CD14-positive monocyte (primary cell): ENCODE measurements at regions not wholly inside any gene's neighbourhood (a gene's known extent, or its start where the extent isn't known, plus 50 kb on each side); places are given as distances from the start of the nearest gene placed in this dataset.

Experiments used
- DNase-seq, 3 donors: peaks; one replicate each; pipeline ENCODE4 v3.0.0-alpha.2; 2011 to 2022
- H2AFZ ChIP-seq: 2 replicates; pipeline ENCODE4 v1.6.0; 2012; ENCODE audit warnings: mild to moderate bottlenecking, low read depth, low read length, inconsistent platforms; ENCODE audit not compliant: insufficient read depth, poor library complexity, severe bottlenecking
- H3K27ac ChIP-seq, 2 donors: 1 replicate in 1 of 2; 2 replicates in 1 of 2; pipeline ENCODE4 v1.5.1; 2012 to 2013; ENCODE audit warnings: low read length in 2 of 2, control low read depth in 1 of 2, inconsistent platforms in 1 of 2, low read depth in 1 of 2, mild to moderate bottlenecking in 1 of 2
- H3K27me3 ChIP-seq, 2 donors: one replicate each; pipeline versions ENCODE4 v1.6.0 to v1.6.1; 2011 to 2013; ENCODE audit warnings: low read length in 2 of 2; ENCODE audit not compliant: control insufficient read depth in 2 of 2, insufficient read depth in 2 of 2
- H3K36me3 ChIP-seq, 2 donors: replicated peaks in 1 of 2; 1 replicate in 1 of 2; 2 replicates in 1 of 2; pipeline versions ENCODE4 v1.5.1 to v1.6.1; 2012 to 2013; ENCODE audit warnings: low read length in 2 of 2, control low read depth in 1 of 2, inconsistent platforms in 1 of 2, mild to moderate bottlenecking in 1 of 2; ENCODE audit not compliant: insufficient read depth in 2 of 2, control insufficient read depth in 1 of 2
- H3K4me1 ChIP-seq, 2 donors: 1 replicate in 1 of 2; 2 replicates in 1 of 2; pipeline versions ENCODE4 v1.5.1 to v1.6.1; 2012 to 2013; ENCODE audit warnings: low read length in 2 of 2, control low read depth in 1 of 2, inconsistent platforms in 1 of 2, mild to moderate bottlenecking in 1 of 2, moderate library complexity in 1 of 2; ENCODE audit not compliant: insufficient read depth in 2 of 2, control insufficient read depth in 1 of 2
- H3K4me2 ChIP-seq: replicated peaks from 2 replicates; pipeline ENCODE3; 2012; ENCODE audit warnings: low read length, moderate library complexity, mild to moderate bottlenecking; ENCODE audit not compliant: poor library complexity, severe bottlenecking; ENCODE audit errors: extremely low read depth
- H3K4me3 ChIP-seq, 3 experiments: fragments of 200-600 bp in 1 of 3; sonication (generic) in 1 of 3; replicated peaks in 1 of 3; 1 replicate in 2 of 3; 2 replicates in 1 of 3; pipeline ENCODE4 v1.5.1; 2011 to 2013; ENCODE audit warnings: low read length in 3 of 3, mild to moderate bottlenecking in 3 of 3, control low read depth in 2 of 3, low read depth in 2 of 3, inconsistent platforms in 1 of 3, moderate library complexity in 1 of 3
- H3K79me2 ChIP-seq: 2 replicates; pipeline ENCODE4 v1.6.0; 2012; ENCODE audit warnings: mild to moderate bottlenecking, control low read depth, inconsistent platforms, low read length, moderate library complexity; ENCODE audit not compliant: insufficient read depth
- H3K9ac ChIP-seq: 2 replicates; pipeline ENCODE4 v1.6.0; 2017; ENCODE audit warnings: low read length, mild to moderate bottlenecking; ENCODE audit not compliant: insufficient read depth, poor library complexity, severe bottlenecking
- H3K9me3 ChIP-seq, 2 donors: replicated peaks in 1 of 2; 1 replicate in 1 of 2; 2 replicates in 1 of 2; pipeline versions ENCODE4 v1.5.1 to v1.6.1; 2012 to 2013; ENCODE audit warnings: low read length in 2 of 2, control low read depth in 1 of 2; ENCODE audit not compliant: control insufficient read depth in 1 of 2, insufficient read depth in 1 of 2
- H4K20me1 ChIP-seq: 2 replicates; pipeline ENCODE4 v1.6.0; 2012; ENCODE audit warnings: mild to moderate bottlenecking, low read length, control low read depth, moderate library complexity; ENCODE audit not compliant: insufficient read depth
- H3K27ac Mint-ChIP-seq, 7 donors: one replicate each; pipeline ENCODE4 v1.8.0; 2020; ENCODE audit warnings: mild to moderate bottlenecking in 7 of 7, mixed read lengths in 7 of 7, moderate library complexity in 6 of 7, inconsistent platforms in 2 of 7
- H3K27me3 Mint-ChIP-seq, 3 donors: one replicate each; pipeline ENCODE4 v1.8.0; 2021 to 2022; ENCODE audit warnings: low read depth in 3 of 3, mild to moderate bottlenecking in 3 of 3, mixed read lengths in 3 of 3, moderate library complexity in 3 of 3, inconsistent platforms in 1 of 3
- H3K36me3 Mint-ChIP-seq, 2 donors: one replicate each; pipeline ENCODE4 v1.8.0; 2020; ENCODE audit warnings: mixed read lengths in 2 of 2, inconsistent platforms in 1 of 2, mild to moderate bottlenecking in 1 of 2
- H3K4me1 Mint-ChIP-seq: one replicate; pipeline ENCODE4 v1.8.0; 2020; ENCODE audit warnings: mild to moderate bottlenecking, mixed read lengths
- H3K4me3 Mint-ChIP-seq, 2 donors: one replicate each; pipeline ENCODE4 v1.8.0; 2020; ENCODE audit warnings: mild to moderate bottlenecking in 2 of 2, mixed read lengths in 2 of 2, moderate library complexity in 1 of 2
- H3K9me3 Mint-ChIP-seq, 7 donors: one replicate each; pipeline ENCODE4 v1.8.0; 2020 to 2022; ENCODE audit warnings: mixed read lengths in 7 of 7, mild to moderate bottlenecking in 6 of 7, moderate library complexity in 6 of 7, inconsistent platforms in 2 of 7
- CTCF ChIP-seq: fragments of 200-600 bp; IDR thresholded peaks from one replicate; pipeline ENCODE4 v1.8.0; 2022; ENCODE audit warnings: antibody characterized with exemption, mild to moderate bottlenecking
- WGBS: methylation state at CpG from one replicate; pipeline ENCODE4 v1.1.5; 2013; ENCODE audit warnings: missing lambda C conversion rate; ENCODE audit not compliant: insufficient coverage; 5-methylcytosine and 5-hydroxymethylcytosine counted together
- intact Hi-C, 2 donors: fragments of 100-400 bp; cut with micrococcal nuclease; formaldehyde crosslinking; loops; one replicate each; pipeline versions ENCODE4 v1.15.0 to v1.15.1; 2023

- Histone ChIP-seq H3K79me2 (no peaks in the 10 kb centered on the region), H4K20me1 (no peaks in the 10 kb centered on the region), H3K9ac (no peak overlapping the region), H3K4me2 (no peak overlapping the region), H3K4me1 (no peaks in the 10 kb centered on the region), H3K9me3 (no peaks in the 10 kb centered on the region), H3K27me3 (no peaks in the 10 kb centered on the region), H3K36me3 (no peaks in the 10 kb centered on the region), H3K4me3 (no peak overlapping the region), H3K27ac (no peak overlapping the region), H2AFZ (no peak overlapping the region)
- peaks cover 3% of the 10 kb centered on the region for H3K4me1 Mint-ChIP-seq
- WGBS: 0% methylated on average over 1 of the region's 1 CpG
- intact Hi-C loops: no loop called here
- H3K4me3 Mint-ChIP-seq: no peak overlapping the region
- H3K9me3 Mint-ChIP-seq: peaks cover 0 to 3% (median 0%) of the 10 kb centered on the region in 7 donors
- no peak for TF ChIP-seq CTCF
- peaks cover 0 to 8% (median 3%) of the 10 kb centered on the region in 3 donors for H3K27me3 Mint-ChIP-seq
- H3K27ac Mint-ChIP-seq: no peak overlapping the region
- DNase-seq: no peak
- H3K36me3 Mint-ChIP-seq: no peaks in the 10 kb centered on the region
Measured at GRCh38 chr17:79498854-79499253, 112.0 kb downstream of the RBFOX3 start.

GRCh38 chr17:79497777-79498348 is 113.0 kb downstream of the RBFOX3 start:
- H3K4me3 ChIP-seq: no peak overlapping the region
- Mint-ChIP-seq H3K27ac (peak overlapping the region in 1 of 7 donors; percentile 30), H3K36me3 (no peaks in the 10 kb centered on the region), H3K9me3 (peaks cover 0 to 5% (median 2%) of the 10 kb centered on the region in 7 donors), H3K4me1 (peaks cover 3% of the 10 kb centered on the region), H3K4me3 (no peak overlapping the region), H3K27me3 (peaks cover under 1 to 6% (median 2%) of the 10 kb centered on the region in 3 donors)
- WGBS: 100% methylated on average over 3 of the region's 4 CpGs
- H3K9me3 ChIP-seq: no peaks in the 10 kb centered on the region
- H4K20me1 ChIP-seq: no peaks in the 10 kb centered on the region
- H3K79me2 ChIP-seq: no peaks in the 10 kb centered on the region
- H3K9ac ChIP-seq: no peak overlapping the region
- H2AFZ ChIP-seq: no peak overlapping the region
- no peaks in the 10 kb centered on the region for H3K27me3 ChIP-seq
- intact Hi-C loops: no loop called here
- H3K27ac ChIP-seq: no peak overlapping the region
- no peaks in the 10 kb centered on the region for H3K4me1 ChIP-seq
- no peak overlapping the region for H3K4me2 ChIP-seq
- TF ChIP-seq CTCF: no peak
- DNase-seq: no peak
- H3K36me3 ChIP-seq: no peaks in the 10 kb centered on the region
